AG04449 (cell line): ENCODE measurements at regions not wholly inside any gene's neighbourhood (a gene's known extent, or its start where the extent isn't known, plus 50 kb on each side); places are given as distances from the start of the nearest gene placed in this dataset.
"Not testable (repeated sequence)": the region's sequence is repeated elsewhere in the genome, so short reads cannot be mapped to it uniquely, and the experiment has no call there.

Experiments
- CTCF ChIA-PET: fragments of 350-600 bp; formaldehyde crosslinking; extraction: SDS; loops from one replicate; lab custom pipeline; 2021; ENCODE audit warnings: antibody characterized with exemption; lab: Yijun Ruan, JAX
- POLR2A ChIA-PET: fragments of 400-600, 350-600 bp; formaldehyde crosslinking; extraction: SDS; loops from one replicate; lab custom pipeline; 2020; ENCODE audit warnings: antibody characterized with exemption, inconsistent platforms; lab: Yijun Ruan, JAX
- DNase-seq: peaks from one replicate; pipeline ENCODE4 v3.0.0-alpha.2; 2010; ENCODE audit warnings: low read depth, low spot score
- H3K4me3 ChIP-seq: 2 replicates; pipeline ENCODE4 v1.5.1; 2011; ENCODE audit warnings: low read depth, mild to moderate bottlenecking, control low read depth, low read length
- TF ChIP-seq, protein P1 (sequence below): IDR thresholded peaks from one replicate; pipeline ENCODE4 v1.5.1; 2011; ENCODE audit warnings: mild to moderate bottlenecking, moderate library complexity, low read length, control low read depth, inconsistent platforms; ENCODE audit not compliant: insufficient read depth; ENCODE audit errors: missing control alignments

DNA sequence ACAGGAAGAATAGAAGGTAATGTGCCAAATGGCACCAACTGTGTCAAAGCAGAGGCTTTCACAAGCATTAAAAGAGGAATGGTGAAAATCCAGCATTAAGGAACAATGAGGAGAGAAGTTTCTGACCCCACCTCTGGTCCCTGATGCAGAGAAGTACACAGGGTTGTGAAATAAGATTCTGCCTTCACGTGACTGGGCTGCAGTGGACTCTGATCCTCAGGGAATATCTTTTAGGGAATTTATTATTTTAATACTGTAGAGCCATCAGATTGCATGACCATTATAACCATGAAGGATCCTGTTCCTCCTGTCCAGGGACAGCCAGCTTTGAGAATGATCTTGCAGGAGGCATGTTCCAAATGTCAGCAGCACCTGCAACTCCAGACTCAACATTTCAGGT, 74.4 kb upstream of the FAR1 start:
- no peak for DNase-seq
- no peak overlapping the region for H3K4me3 ChIP-seq
- ChIA-PET CTCF (interaction anchor here (1.6 kb wide), 1 partner anchor 8 kb away, joined by 3 read pairs; no protein-coding TSS in a partner anchor), POLR2A (no interaction called here)
- TF ChIP-seq, protein P1, sequence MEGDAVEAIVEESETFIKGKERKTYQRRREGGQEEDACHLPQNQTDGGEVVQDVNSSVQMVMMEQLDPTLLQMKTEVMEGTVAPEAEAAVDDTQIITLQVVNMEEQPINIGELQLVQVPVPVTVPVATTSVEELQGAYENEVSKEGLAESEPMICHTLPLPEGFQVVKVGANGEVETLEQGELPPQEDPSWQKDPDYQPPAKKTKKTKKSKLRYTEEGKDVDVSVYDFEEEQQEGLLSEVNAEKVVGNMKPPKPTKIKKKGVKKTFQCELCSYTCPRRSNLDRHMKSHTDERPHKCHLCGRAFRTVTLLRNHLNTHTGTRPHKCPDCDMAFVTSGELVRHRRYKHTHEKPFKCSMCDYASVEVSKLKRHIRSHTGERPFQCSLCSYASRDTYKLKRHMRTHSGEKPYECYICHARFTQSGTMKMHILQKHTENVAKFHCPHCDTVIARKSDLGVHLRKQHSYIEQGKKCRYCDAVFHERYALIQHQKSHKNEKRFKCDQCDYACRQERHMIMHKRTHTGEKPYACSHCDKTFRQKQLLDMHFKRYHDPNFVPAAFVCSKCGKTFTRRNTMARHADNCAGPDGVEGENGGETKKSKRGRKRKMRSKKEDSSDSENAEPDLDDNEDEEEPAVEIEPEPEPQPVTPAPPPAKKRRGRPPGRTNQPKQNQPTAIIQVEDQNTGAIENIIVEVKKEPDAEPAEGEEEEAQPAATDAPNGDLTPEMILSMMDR = no peak

DNA sequence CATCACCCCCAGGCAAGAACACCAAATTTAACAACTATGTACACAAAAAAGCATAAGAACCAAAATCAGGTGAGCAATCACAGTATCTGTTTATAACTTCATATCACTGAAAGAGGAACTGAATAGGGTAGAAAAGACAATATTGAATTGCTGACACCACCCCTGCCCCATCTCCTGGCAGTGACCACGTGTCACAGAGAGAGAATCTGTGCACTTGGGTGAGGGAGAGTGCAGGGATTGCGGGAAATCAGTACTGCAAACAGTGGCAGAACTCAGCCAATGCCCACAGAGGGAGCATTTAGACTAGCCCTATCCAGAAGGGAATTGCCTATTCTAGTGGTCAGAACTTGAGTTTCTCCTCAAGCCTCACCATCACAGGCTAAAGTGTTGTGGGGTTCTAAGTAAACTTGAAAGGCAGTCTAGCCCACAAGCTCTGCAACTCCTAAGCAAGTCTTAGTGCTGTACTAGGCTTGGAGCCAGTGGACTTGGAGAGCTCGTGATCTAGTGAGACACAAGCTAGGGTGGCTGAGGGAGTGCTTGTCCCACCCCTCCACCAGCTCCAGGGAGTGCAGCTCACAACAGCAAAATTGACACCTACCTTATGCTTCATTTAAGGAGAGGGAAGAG, 82.8 kb upstream of the PTH start:
- no peak for DNase-seq
- ChIA-PET POLR2A (no interaction called here), CTCF (no interaction called here)
- H3K4me3 ChIP-seq = no peak overlapping the region
- TF ChIP-seq, protein P1 = no peak

DNA sequence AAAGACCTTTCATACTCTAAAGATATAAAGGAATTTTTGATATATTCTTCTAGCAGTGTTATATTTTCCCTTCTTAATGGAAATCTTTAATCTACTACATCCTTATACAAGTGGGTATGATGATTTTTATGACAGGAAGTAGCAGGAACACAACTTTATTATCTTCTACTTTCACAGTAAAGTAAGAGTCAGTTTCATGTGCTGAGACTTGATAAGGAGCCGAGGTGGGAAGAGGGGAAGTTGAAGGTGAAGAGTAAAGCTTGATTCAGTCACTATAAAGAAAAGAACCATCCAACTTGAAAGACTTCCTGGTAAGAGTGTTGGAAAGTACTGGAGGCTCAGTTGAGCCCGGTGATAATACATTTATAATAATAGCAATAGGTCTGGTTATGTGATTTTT, 82.1 kb upstream of the PTH start:
- POLR2A ChIA-PET = no interaction called here

DNA sequence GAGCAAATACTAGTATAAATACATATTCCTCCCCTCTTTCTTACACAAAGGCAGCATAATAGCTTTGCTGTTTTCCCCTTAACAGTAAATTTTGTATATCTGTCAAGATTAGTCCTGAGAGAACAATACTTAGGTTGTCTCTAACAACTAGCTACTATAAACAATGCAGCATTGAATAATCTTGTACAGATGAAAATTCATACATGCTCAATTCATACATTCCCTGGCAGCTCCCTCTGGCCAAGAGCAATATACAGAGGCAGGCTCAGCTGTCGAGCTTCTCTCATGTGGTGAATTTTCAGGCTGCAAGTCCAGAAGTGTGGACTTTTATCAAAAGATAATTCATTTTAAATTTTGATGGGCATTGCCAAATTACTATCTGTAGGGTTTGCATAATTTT, 81.2 kb upstream of the PTH start:
- DNase-seq = no peak
- H3K4me3 ChIP-seq = no peak overlapping the region
- ChIA-PET CTCF (no interaction called here), POLR2A (no interaction called here)
- TF ChIP-seq, protein P1 = no peak

More for the DNA sequence above, 82.1 kb upstream of the PTH start:
- TF ChIP-seq, protein P1 = no peak
- DNase-seq = no peak
- H3K4me3 ChIP-seq = no peak overlapping the region
- CTCF ChIA-PET = no interaction called here

DNA sequence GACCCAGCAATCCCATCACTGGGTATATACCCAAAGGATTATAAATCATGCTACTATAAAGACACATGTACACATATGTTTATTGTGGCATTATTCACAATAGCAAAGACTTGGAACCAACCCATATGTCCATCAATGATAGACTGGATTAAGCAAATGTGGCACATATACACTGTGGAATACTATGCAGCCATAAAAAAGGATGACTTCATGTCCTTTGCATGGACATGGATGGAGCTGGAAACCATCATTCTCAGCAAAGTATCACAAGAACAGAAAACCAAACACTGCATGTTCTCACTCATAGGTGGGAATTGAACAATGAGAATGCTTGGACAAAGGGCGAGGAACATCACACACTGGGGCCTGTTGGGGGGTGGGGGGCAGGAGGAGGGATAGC, 79.6 kb upstream of the PTH start:
- H3K4me3 ChIP-seq, POLR2A ChIA-PET, DNase-seq, CTCF ChIA-PET: not testable (repeated sequence)

DNA sequence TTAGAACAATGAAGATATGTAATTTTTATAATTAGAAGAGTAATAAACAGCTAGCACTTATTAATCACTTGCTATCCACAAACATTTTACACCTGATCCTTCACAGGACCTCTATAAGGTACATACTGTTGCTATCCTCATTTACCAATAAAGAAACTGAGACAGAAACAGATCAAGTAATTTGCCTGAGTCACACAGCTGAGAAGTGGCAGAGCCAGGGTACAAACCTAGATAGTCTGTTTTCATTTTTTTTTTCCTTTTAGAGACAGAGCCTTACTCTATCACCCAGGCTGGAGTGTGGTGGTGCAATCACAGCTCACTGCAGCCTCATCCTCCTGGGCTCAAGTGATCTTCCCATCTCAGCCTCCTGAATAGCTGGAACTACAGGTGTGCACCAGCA, 71.8 kb upstream of the PTH start:
- no peak for DNase-seq
- TF ChIP-seq, protein P1 = no peak
- H3K4me3 ChIP-seq = no peak overlapping the region
- CTCF ChIA-PET = no interaction called here
- POLR2A ChIA-PET = no interaction called here

DNA sequence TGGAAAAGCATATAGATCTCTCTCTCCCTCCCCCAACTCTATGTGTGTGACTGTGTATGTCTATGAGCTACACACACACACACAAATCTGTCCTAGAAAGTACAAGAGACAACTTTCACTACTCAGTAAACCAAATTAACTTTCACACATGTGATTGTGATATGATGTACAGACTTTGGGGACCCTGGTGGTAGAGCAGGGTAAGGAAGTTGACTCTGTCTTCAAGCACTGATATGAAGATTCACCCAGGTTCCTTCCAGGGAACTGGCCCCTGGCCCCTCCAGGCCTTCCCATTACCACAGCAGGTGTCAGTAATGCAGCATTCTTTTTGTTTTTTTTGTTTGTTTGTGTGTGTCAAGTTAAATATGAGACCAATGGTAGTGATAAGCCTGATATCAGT, 66.1 kb upstream of the PTH start:
- DNase-seq = no peak
- ChIA-PET POLR2A (no interaction called here), CTCF (no interaction called here)
- TF ChIP-seq, protein P1 = no peak
- H3K4me3 ChIP-seq = no peak overlapping the region

DNA sequence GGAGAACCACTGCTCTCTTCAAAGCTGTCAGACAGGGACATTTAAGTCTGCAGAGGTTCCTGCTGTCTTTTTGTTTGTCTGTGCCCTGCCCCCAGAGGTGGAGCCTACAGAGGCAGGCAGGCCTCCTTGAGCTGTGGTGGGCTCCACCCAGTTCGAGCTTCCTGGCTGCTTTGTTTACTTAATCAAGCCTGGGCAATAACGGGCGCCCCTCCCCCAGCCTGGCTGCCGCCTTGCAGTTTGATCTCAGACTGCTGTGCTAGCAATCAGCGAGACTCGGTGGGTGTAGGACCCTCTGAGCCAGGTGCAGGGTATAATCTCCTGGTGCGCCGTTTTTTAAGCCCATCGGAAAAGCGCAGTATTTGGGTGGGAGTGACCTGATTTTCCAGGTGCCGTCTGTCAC, 64.5 kb upstream of the PTH start:
- H3K4me3 ChIP-seq, DNase-seq, CTCF ChIA-PET, POLR2A ChIA-PET: not testable (repeated sequence)
